T-helper 17 cell (primary cell): ENCODE measurements at regions not wholly inside any gene's neighbourhood (a gene's known extent, or its start where the extent isn't known, plus 50 kb on each side); places are given as distances from the start of the nearest gene placed in this dataset.

Experiments
- ATAC-seq: fragments of 150-1000 bp; cut with Tn5 transposase; 2 replicates; pipeline ENCODE4 v1.10.0; 2021; ENCODE audit warnings: mild to moderate bottlenecking, moderate library complexity
- DNase-seq, 3 donors: peaks; one replicate each; pipeline versions ENCODE4 v3.0.0 to v3.0.0-alpha.2; 2020 to 2021
- H3K9me3 ChIP-seq: one replicate; pipeline ENCODE4 v1.7.0; 2013; ENCODE audit warnings: low read length, mild to moderate bottlenecking; ENCODE audit not compliant: control insufficient read depth, poor library complexity, severe bottlenecking
- H3K27ac Mint-ChIP-seq: one replicate; pipeline ENCODE4 v1.8.0; 2022; ENCODE audit warnings: mild to moderate bottlenecking, moderate library complexity, mixed read lengths
- H3K27me3 Mint-ChIP-seq: one replicate; pipeline ENCODE4 v1.8.0; 2022; ENCODE audit warnings: mixed read lengths
- H3K36me3 Mint-ChIP-seq: one replicate; pipeline ENCODE4 v1.8.0; 2022; ENCODE audit warnings: low read depth, mixed read lengths
- H3K4me1 Mint-ChIP-seq: one replicate; pipeline ENCODE4 v1.8.0; 2022; ENCODE audit warnings: mild to moderate bottlenecking, mixed read lengths
- H3K4me3 Mint-ChIP-seq: one replicate; pipeline ENCODE4 v1.8.0; 2022; ENCODE audit warnings: mild to moderate bottlenecking, moderate library complexity, mixed read lengths

DNA sequence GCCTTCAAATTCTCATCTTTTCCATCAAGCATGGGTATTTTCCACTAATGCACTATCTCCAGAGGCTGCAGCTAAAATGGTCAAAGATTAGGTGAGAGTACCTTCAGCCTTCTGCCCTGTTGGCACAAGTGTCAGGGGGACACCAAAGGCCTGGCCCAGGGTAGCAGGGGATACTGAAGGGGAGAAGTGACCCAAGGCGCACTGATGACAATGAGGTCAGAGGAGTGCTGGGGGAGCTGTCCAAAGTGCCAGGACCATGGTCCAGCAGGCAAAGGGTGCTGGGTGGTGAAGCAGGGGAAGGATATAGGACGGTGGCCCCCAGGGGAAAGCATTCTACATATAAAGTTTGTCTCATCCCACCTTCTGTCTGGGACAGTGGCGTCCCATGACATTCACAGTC, 303.4 kb downstream of the SMAD2 start:
- DNase-seq = no peak
- peaks cover 38% of the 10 kb centered on the region for H3K27me3 Mint-ChIP-seq
- no peak overlapping the region for H3K4me3 Mint-ChIP-seq
- H3K27ac Mint-ChIP-seq = no peak overlapping the region
- no peaks in the 10 kb centered on the region for H3K9me3 ChIP-seq
- no peaks in the 10 kb centered on the region for H3K36me3 Mint-ChIP-seq
- H3K4me1 Mint-ChIP-seq = no peaks in the 10 kb centered on the region
- ATAC-seq = no peak

DNA sequence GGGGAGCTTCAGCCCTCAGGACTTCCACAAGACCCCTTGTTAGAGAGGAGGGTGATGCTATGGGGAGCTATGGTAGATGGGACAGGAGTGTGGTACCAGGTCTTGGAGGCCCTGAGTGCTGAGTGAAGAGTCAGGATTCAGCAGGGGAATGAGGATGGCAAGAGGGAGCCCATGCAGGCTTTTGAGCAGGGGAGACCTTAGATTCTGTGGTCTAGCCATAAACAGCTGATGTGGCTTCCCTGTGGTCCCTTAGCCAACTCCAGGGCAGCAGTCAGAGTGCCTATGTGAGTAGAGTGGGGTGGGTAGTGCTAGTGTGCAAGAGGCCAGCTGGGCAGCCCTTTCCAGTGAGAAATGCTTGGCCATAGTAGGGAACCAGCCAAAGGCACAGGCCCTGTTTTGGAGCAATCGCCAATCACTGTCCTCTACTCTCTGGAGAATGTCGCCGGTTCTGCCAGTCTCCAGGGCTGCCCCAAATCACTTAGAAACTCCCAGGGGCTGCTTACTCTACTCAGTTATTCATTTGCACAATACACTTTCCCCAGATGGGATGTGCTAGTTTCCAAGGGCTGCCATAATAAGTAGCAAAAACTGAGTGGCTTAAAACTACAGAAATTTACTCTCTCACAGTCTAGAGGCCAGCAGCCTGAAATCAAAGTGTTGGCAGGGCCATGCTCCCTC, 310.5 kb downstream of the SMAD2 start:
- no peaks in the 10 kb centered on the region for H3K36me3 Mint-ChIP-seq
- DNase-seq (no peak), ATAC-seq (no peak)
- no peak overlapping the region for H3K4me3 Mint-ChIP-seq
- no peaks in the 10 kb centered on the region for H3K4me1 Mint-ChIP-seq
- H3K27ac Mint-ChIP-seq = no peak overlapping the region
- peaks cover 24% of the 10 kb centered on the region for H3K27me3 Mint-ChIP-seq
- no peaks in the 10 kb centered on the region for H3K9me3 ChIP-seq

DNA sequence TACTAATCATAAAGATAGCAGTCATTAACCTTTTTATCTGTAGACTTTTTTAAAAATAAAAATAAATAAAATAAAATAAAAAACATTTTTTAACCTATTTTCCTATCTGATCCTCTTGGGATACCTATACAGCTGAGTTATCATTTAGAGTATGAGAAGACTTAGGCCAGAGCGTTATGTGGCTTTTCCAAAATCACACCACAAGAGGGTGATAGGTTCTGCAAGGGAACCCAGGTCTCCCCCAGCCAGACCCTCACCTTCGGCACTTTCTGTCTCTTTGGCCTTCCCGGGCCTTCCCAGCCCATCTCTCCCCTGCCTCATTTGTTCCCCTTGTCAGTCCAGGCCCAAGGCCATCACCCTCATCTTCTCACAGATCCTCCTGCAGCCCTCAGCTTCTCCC, 311.7 kb downstream of the SMAD2 start:
- Mint-ChIP-seq H3K4me3 (no peak overlapping the region), H3K27me3 (peaks cover 24% of the 10 kb centered on the region)

DNA sequence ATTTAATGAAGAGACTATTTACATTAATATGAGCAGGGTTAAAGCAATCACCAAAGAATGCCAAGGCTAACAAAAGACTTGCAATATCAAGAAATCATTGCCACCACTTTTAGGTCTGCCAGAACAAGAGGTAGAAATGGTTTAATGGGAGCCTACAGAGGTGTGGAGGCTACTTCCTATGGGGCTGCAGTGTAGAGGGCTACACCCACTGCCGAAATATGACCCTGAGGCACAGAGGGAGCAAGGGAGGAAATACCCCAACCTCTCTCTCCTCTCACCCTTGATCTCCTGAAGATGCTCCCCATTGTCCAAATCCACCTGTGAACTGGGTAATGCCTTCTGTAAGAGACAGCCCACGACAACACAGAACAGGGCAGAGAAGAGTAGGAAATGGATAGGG, 315.4 kb downstream of the SMAD2 start:
- H3K27me3 Mint-ChIP-seq = peaks cover 5% of the 10 kb centered on the region
- no peak overlapping the region for H3K4me3 Mint-ChIP-seq
- DNase-seq (no peak), ATAC-seq (no peak)
- no peaks in the 10 kb centered on the region for H3K9me3 ChIP-seq
- H3K4me1 Mint-ChIP-seq = no peaks in the 10 kb centered on the region
- H3K27ac Mint-ChIP-seq = no peak overlapping the region
- no peaks in the 10 kb centered on the region for H3K36me3 Mint-ChIP-seq

More for the DNA sequence above, 311.7 kb downstream of the SMAD2 start:
- no peaks in the 10 kb centered on the region for H3K36me3 Mint-ChIP-seq
- H3K4me1 Mint-ChIP-seq = no peaks in the 10 kb centered on the region
- no peaks in the 10 kb centered on the region for H3K9me3 ChIP-seq
- no peak for ATAC-seq
- DNase-seq = no peak
- no peak overlapping the region for H3K27ac Mint-ChIP-seq

DNA sequence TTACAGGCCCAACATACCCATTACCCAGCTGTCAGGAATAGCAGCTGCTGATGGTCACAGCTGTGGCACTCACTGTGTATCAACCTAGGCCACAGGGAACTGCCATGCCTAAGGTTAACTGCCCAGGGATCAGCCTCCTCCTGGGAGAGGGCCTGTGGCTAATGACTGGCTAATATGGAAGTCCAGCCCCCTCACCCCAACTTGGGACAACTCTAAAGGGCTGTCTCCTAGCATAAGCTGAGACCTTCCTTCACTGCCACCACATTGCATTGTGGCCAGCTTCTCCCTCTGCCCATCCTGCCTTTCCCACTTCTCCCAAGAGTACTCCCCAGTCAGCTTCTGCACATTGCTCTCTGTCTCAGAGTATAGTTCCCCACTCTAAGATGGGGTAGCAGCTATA, 316.5 kb downstream of the SMAD2 start:
- H3K27ac Mint-ChIP-seq = no peak overlapping the region

DNA sequence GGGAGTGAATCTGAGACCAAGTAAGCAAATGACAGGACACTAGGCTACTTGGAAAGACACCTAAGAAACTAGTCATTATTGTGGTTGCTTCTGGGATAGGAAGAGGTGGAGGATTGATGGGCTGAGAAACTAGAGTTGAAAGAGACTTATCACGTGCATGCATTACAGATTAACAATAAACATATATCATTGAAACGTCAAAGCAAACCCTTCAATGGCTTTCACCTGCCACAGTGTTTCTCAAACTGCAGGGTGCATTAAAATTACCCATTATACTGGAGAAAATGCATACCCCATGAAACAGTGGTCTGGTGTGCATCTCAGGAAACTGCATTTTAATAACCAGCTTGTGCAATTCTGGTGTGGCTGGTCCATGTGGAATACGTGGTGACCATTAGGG, 318.8 kb downstream of the SMAD2 start:
- DNase-seq = no peak
- Mint-ChIP-seq H3K27ac (no peak overlapping the region), H3K36me3 (no peaks in the 10 kb centered on the region), H3K27me3 (no peaks in the 10 kb centered on the region), H3K4me1 (no peaks in the 10 kb centered on the region), H3K4me3 (no peak overlapping the region)
- ATAC-seq = no peak
- no peaks in the 10 kb centered on the region for H3K9me3 ChIP-seq

More for the DNA sequence above, 316.5 kb downstream of the SMAD2 start:
- no peak for DNase-seq
- Mint-ChIP-seq H3K36me3 (no peaks in the 10 kb centered on the region), H3K27me3 (peaks cover 5% of the 10 kb centered on the region), H3K4me1 (no peaks in the 10 kb centered on the region), H3K4me3 (no peak overlapping the region)
- ATAC-seq = no peak
- H3K9me3 ChIP-seq = no peaks in the 10 kb centered on the region

DNA sequence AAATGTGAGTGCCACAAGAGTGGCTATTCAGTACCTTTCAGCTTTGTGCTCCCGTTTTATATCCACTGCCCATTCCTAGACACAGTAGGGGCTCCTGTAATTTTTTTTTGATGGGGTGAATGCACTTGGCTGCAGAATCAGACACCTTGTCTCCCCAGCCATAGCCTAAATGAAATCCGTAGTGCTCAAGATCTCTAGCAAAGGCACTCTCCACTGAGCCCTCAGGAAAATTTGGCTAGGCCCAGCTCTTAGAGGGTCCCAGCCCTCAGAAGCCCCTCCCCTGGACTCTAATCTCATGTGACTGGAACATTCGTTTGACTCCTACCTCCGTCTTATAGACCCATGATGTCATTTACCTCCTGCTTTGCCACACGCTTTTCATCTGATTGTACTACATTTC, 323.9 kb downstream of the SMAD2 start:
- Mint-ChIP-seq H3K4me1 (no peaks in the 10 kb centered on the region), H3K36me3 (no peaks in the 10 kb centered on the region), H3K27me3 (peaks cover 15% of the 10 kb centered on the region), H3K27ac (no peak overlapping the region), H3K4me3 (no peak overlapping the region)
- no peak for DNase-seq
- no peaks in the 10 kb centered on the region for H3K9me3 ChIP-seq
- ATAC-seq = no peak

DNA sequence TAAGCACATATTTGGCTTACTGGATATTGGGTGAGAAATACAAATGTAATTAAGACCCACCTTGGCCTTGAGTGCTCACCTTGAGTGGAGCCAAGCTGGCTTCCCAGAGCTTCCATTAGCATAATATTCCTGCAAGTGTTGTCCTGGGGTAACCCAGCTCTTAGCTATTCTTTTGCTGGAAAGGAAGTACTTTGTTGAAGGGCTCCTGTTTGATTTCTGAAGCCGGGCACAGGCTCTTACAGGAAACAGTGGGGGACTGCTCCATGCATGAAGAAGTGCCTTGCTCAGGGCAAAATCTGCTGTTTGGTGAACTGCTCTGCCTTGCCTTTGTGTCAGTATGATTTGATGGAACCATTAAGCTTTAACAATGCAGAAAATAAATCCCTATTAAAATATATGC, 325.4 kb downstream of the SMAD2 start:
- H3K27ac Mint-ChIP-seq = no peak overlapping the region
- DNase-seq (no peak), ATAC-seq (no peak)
- H3K36me3 Mint-ChIP-seq = no peaks in the 10 kb centered on the region
- peaks cover 18% of the 10 kb centered on the region for H3K27me3 Mint-ChIP-seq
- H3K9me3 ChIP-seq = no peaks in the 10 kb centered on the region
- H3K4me1 Mint-ChIP-seq = no peaks in the 10 kb centered on the region
- H3K4me3 Mint-ChIP-seq = no peak overlapping the region

DNA sequence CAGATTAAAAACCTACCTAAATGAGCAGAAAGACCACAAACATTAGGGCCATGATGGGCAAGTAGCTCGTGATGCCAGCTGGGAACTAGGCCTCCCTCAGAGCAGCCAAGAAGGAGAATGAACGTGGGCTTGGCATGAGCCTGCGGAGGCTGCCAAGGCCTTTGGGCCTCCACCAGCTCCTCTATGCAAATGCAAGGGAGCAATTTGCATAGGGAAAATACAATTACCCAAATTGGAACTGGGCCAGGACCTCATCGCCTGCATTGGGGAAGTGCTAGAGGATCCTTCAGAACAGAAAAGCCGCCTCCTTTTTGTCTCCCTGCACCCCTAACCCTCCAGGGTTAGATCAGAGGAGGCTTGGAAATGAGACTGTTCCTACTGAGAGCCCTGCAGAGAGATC, 326.4 kb downstream of the SMAD2 start:
- H3K9me3 ChIP-seq = no peaks in the 10 kb centered on the region
- Mint-ChIP-seq H3K27ac (no peak overlapping the region), H3K36me3 (no peaks in the 10 kb centered on the region), H3K27me3 (peaks cover 18% of the 10 kb centered on the region), H3K4me3 (no peak overlapping the region), H3K4me1 (no peaks in the 10 kb centered on the region)
- DNase-seq (no peak), ATAC-seq (no peak)

DNA sequence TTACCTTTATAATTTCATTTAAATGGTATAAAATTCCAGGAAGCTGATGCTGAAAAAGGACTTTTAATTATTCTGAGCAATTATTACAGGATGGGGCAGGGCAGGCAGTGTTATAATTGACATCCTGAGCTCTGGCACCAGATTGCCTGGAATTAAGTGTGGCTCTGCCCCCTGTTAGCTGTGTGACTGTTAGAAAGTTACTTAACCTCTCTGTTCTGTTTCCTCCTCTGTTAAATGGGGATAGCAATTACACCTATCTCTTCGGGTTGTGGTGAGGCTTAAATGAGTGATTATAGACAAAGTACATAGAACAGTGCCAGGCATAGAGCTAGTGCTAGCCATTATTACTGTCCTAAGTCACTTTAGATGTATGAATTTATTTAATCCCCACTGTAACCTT, 327.3 kb downstream of the SMAD2 start:
- peaks cover 18% of the 10 kb centered on the region for H3K27me3 Mint-ChIP-seq
- DNase-seq (no peak), ATAC-seq (no peak)
- no peaks in the 10 kb centered on the region for H3K4me1 Mint-ChIP-seq
- H3K36me3 Mint-ChIP-seq = no peaks in the 10 kb centered on the region
- H3K9me3 ChIP-seq = no peaks in the 10 kb centered on the region
- no peak overlapping the region for H3K27ac Mint-ChIP-seq
- H3K4me3 Mint-ChIP-seq = no peak overlapping the region

DNA sequence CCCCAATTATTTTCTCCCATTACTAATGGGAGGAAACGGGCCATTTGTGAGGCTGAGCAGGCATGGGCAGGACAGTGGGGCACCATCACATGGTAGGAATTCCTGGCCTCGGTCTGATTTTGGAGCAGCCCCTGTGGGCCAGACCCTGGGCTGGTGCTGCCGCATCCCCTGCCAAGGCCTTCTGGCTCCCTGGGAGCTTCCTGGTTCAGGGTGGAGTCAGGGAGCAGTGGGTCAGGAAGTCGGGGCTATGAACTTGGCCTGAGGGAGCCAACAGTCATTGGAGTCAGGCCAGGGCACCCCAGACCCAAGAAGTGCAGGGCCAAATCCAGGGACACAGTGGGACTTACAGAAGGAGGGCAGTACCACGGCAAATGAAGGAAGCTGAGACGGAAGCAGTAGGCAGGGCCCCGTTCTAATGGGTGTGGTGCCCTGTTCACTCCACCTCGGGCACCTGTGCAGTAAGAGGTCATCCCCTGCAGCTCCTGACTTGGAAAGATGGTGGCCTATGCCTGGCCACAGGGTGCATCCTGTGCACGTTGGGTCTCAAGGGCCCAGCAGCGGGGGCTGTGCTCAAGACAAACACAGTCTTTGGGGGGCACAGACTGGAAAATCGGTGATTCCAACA, 328.1 kb downstream of the SMAD2 start:
- ATAC-seq (no peak), DNase-seq (no peak)
- H3K9me3 ChIP-seq = no peaks in the 10 kb centered on the region
- H3K4me3 Mint-ChIP-seq = no peak overlapping the region
- H3K27ac Mint-ChIP-seq = no peak overlapping the region
- H3K4me1 Mint-ChIP-seq = no peaks in the 10 kb centered on the region
- H3K36me3 Mint-ChIP-seq = no peaks in the 10 kb centered on the region
- peaks cover 18% of the 10 kb centered on the region for H3K27me3 Mint-ChIP-seq

DNA sequence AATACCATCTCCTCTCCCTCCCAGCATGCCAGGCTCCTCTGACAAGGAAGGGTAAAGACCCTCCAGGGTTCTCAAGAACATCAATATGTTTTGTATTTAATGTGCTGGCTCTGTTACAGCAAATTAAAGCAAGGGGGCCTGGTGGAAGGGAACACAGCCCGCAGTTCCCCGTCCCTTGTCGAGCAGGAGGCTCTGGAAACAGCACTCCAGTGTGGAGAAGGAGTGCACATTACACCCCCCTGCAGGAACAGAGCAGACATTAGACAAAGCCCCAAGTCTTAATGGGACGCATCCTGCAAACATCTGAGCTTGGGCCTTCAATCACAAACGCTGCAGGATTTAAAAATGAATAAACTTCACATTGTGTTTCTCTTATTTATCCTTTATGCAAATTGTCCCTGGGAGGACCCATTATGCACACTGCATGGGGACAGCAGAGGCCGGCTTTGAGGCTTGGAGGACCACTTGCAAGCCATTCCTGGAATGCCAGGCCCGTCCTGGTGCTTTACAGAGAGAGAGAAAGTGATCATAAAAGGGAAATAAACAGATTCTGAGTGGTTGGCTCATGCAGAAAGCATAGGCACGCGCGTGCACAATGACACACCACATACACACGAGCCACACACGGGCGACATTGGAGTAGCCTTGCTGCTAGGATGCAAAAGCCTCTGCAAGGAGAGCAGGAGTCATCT, 328.7 kb downstream of the SMAD2 start:
- Mint-ChIP-seq H3K4me1 (no peaks in the 10 kb centered on the region), H3K27ac (no peak overlapping the region), H3K27me3 (peaks cover 23% of the 10 kb centered on the region), H3K4me3 (no peak overlapping the region), H3K36me3 (no peaks in the 10 kb centered on the region)
- DNase-seq (no peak), ATAC-seq (no peak)
- H3K9me3 ChIP-seq = no peaks in the 10 kb centered on the region

DNA sequence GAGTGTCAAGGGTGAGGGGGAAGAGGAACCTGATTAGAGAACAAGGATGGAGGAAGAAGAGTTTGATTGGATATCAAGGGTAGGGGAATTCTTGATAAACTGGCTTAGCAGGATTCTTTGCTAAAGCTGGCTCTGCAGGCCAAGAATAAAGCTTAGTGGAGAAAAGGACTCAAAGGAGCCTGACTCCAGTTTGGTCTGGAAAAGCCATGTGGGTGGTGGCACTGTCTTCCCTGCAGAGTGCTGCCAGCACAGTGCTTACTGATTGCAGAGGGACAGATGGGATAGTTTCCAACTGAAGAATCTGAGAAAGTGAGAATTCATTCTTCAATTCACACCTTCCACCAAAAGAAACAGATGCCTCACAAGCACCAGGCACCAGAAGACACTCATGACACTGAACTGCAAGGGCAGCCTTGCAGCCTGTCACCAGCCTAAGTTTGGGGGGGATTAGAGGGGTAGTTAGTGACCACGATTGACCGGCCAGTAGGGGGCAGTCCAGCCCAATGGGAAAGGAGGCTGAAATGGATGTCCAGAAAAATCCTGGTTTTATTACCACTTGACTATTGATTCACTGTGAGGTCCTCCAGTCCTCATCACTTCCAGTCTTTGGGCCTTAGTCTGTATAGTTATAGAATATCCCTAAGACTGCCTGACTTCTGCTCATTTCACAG, 334.5 kb downstream of the SMAD2 start:
- Mint-ChIP-seq H3K36me3 (no peaks in the 10 kb centered on the region), H3K27me3 (peaks cover 25% of the 10 kb centered on the region), H3K4me1 (no peaks in the 10 kb centered on the region), H3K27ac (no peak overlapping the region), H3K4me3 (no peak overlapping the region)
- no peaks in the 10 kb centered on the region for H3K9me3 ChIP-seq
- DNase-seq (no peak), ATAC-seq (no peak)
